ENCODE measurements at regions not wholly inside any gene's neighbourhood (a gene's known extent, or its start where the extent isn't known, plus 50 kb on each side); places are given as distances from the start of the nearest gene placed in this dataset.

DNA sequence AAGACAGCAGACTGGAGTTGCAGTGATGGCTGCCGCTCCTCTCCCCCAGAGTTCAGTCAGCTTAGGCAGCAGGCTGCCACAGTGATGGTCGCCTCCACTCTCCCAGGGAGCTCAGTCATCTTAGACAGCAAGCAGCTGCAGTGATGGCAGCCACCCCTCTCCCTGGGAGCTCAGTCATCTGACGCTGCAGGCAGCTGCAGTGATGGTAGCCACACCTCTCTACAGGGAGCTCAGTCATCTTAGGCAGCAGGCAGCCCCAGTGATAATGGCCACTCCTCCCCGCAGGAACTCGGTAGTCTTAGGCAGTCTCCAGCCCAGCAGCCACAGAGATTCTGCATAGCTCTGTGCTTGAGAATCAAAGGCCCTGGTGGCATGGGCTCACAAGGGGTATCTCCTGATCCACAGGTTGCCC, 582.7 kb downstream of the DTWD2 start:
- TF ChIP-seq, protein P1, sequence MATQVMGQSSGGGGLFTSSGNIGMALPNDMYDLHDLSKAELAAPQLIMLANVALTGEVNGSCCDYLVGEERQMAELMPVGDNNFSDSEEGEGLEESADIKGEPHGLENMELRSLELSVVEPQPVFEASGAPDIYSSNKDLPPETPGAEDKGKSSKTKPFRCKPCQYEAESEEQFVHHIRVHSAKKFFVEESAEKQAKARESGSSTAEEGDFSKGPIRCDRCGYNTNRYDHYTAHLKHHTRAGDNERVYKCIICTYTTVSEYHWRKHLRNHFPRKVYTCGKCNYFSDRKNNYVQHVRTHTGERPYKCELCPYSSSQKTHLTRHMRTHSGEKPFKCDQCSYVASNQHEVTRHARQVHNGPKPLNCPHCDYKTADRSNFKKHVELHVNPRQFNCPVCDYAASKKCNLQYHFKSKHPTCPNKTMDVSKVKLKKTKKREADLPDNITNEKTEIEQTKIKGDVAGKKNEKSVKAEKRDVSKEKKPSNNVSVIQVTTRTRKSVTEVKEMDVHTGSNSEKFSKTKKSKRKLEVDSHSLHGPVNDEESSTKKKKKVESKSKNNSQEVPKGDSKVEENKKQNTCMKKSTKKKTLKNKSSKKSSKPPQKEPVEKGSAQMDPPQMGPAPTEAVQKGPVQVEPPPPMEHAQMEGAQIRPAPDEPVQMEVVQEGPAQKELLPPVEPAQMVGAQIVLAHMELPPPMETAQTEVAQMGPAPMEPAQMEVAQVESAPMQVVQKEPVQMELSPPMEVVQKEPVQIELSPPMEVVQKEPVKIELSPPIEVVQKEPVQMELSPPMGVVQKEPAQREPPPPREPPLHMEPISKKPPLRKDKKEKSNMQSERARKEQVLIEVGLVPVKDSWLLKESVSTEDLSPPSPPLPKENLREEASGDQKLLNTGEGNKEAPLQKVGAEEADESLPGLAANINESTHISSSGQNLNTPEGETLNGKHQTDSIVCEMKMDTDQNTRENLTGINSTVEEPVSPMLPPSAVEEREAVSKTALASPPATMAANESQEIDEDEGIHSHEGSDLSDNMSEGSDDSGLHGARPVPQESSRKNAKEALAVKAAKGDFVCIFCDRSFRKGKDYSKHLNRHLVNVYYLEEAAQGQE (IDR thresholded peaks at IDR 0.05; ENCODE audit: unreplicated experiment): no peak
- TF ChIP-seq EZH2 (IDR thresholded peaks at IDR 0.05; ENCODE audit: low read depth, unreplicated experiment) (no peak), POLR2AphosphoS5 (IDR thresholded peaks at IDR 0.05; ENCODE audit: low read depth) (no peak), EZH2phosphoT487 (IDR thresholded peaks at IDR 0.05; ENCODE audit: unreplicated experiment) (no peak), ZNF114 (CRISPR knock-in tag; IDR thresholded peaks at IDR 0.05) (no peak), JUNB (IDR thresholded peaks at IDR 0.05; ENCODE audit: unreplicated experiment) (no peak), CREB1 (CRISPR knock-in tag; IDR thresholded peaks at IDR 0.05; ENCODE audit: low read depth) (no peak), NANOG (IDR thresholded peaks at IDR 0.05; ENCODE audit: borderline replicate concordance) (no peak), STAT1 (IDR thresholded peaks at IDR 0.05; ENCODE audit: unreplicated experiment) (no peak)
- TF ChIP-seq, protein P2, sequence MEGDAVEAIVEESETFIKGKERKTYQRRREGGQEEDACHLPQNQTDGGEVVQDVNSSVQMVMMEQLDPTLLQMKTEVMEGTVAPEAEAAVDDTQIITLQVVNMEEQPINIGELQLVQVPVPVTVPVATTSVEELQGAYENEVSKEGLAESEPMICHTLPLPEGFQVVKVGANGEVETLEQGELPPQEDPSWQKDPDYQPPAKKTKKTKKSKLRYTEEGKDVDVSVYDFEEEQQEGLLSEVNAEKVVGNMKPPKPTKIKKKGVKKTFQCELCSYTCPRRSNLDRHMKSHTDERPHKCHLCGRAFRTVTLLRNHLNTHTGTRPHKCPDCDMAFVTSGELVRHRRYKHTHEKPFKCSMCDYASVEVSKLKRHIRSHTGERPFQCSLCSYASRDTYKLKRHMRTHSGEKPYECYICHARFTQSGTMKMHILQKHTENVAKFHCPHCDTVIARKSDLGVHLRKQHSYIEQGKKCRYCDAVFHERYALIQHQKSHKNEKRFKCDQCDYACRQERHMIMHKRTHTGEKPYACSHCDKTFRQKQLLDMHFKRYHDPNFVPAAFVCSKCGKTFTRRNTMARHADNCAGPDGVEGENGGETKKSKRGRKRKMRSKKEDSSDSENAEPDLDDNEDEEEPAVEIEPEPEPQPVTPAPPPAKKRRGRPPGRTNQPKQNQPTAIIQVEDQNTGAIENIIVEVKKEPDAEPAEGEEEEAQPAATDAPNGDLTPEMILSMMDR (conservative IDR thresholded peaks at IDR 0.05; ENCODE audit: low read depth in 2 of 2): no peak
- TF ChIP-seq, protein P3, sequence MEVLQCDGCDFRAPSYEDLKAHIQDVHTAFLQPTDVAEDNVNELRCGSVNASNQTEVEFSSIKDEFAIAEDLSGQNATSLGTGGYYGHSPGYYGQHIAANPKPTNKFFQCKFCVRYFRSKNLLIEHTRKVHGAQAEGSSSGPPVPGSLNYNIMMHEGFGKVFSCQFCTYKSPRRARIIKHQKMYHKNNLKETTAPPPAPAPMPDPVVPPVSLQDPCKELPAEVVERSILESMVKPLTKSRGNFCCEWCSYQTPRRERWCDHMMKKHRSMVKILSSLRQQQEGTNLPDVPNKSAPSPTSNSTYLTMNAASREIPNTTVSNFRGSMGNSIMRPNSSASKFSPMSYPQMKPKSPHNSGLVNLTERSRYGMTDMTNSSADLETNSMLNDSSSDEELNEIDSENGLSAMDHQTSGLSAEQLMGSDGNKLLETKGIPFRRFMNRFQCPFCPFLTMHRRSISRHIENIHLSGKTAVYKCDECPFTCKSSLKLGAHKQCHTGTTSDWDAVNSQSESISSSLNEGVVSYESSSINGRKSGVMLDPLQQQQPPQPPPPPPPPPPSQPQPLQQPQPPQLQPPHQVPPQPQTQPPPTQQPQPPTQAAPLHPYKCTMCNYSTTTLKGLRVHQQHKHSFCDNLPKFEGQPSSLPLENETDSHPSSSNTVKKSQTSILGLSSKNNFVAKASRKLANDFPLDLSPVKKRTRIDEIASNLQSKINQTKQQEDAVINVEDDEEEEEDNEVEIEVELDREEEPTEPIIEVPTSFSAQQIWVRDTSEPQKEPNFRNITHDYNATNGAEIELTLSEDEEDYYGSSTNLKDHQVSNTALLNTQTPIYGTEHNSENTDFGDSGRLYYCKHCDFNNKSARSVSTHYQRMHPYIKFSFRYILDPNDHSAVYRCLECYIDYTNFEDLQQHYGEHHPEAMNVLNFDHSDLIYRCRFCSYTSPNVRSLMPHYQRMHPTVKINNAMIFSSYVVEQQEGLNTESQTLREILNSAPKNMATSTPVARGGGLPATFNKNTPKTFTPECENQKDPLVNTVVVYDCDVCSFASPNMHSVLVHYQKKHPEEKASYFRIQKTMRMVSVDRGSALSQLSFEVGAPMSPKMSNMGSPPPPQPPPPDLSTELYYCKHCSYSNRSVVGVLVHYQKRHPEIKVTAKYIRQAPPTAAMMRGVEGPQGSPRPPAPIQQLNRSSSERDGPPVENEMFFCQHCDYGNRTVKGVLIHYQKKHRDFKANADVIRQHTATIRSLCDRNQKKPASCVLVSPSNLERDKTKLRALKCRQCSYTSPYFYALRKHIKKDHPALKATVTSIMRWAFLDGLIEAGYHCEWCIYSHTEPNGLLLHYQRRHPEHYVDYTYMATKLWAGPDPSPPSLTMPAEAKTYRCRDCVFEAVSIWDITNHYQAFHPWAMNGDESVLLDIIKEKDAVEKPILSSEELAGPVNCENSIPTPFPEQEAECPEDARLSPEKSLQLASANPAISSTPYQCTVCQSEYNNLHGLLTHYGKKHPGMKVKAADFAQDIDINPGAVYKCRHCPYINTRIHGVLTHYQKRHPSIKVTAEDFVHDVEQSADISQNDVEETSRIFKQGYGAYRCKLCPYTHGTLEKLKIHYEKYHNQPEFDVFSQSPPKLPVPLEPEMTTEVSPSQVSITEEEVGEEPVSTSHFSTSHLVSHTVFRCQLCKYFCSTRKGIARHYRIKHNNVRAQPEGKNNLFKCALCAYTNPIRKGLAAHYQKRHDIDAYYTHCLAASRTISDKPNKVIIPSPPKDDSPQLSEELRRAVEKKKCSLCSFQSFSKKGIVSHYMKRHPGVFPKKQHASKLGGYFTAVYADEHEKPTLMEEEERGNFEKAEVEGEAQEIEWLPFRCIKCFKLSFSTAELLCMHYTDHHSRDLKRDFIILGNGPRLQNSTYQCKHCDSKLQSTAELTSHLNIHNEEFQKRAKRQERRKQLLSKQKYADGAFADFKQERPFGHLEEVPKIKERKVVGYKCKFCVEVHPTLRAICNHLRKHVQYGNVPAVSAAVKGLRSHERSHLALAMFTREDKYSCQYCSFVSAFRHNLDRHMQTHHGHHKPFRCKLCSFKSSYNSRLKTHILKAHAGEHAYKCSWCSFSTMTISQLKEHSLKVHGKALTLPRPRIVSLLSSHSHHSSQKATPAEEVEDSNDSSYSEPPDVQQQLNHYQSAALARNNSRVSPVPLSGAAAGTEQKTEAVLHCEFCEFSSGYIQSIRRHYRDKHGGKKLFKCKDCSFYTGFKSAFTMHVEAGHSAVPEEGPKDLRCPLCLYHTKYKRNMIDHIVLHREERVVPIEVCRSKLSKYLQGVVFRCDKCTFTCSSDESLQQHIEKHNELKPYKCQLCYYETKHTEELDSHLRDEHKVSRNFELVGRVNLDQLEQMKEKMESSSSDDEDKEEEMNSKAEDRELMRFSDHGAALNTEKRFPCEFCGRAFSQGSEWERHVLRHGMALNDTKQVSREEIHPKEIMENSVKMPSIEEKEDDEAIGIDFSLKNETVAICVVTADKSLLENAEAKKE (CRISPR knock-in tag; IDR thresholded peaks at IDR 0.05): no peak
- TF ChIP-seq, protein P4, sequence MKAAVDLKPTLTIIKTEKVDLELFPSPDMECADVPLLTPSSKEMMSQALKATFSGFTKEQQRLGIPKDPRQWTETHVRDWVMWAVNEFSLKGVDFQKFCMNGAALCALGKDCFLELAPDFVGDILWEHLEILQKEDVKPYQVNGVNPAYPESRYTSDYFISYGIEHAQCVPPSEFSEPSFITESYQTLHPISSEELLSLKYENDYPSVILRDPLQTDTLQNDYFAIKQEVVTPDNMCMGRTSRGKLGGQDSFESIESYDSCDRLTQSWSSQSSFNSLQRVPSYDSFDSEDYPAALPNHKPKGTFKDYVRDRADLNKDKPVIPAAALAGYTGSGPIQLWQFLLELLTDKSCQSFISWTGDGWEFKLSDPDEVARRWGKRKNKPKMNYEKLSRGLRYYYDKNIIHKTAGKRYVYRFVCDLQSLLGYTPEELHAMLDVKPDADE (IDR thresholded peaks at IDR 0.05): no peak

Data from GM23338 (cell line).